H9 (cell line): ENCODE measurements at regions not wholly inside any gene's neighbourhood (a gene's known extent, or its start where the extent isn't known, plus 50 kb on each side); places are given as distances from the start of the nearest gene placed in this dataset.

Experiments used
- DNase-seq: peaks from one replicate; pipeline ENCODE4 v3.0.0-alpha.2; 2017
- H2AFZ ChIP-seq: one replicate; pipeline ENCODE4 v1.6.1; 2013; ENCODE audit warnings: mild to moderate bottlenecking, low read length, control low read depth, moderate library complexity
- H2AK5ac ChIP-seq: 2 replicates; pipeline ENCODE4 v1.6.1; 2013; ENCODE audit warnings: low read length, control low read depth, mixed read lengths; ENCODE audit not compliant: insufficient read length
- H2BK120ac ChIP-seq: one replicate; pipeline ENCODE4 v1.6.1; 2013; ENCODE audit warnings: low read depth, mild to moderate bottlenecking, low read length, control low read depth, inconsistent platforms; ENCODE audit not compliant: poor library complexity, severe bottlenecking
- H2BK12ac ChIP-seq: 2 replicates; pipeline ENCODE4 v1.6.1; 2013; ENCODE audit warnings: low read length, control low read depth, mixed read lengths, low read depth; ENCODE audit not compliant: insufficient read length
- H2BK15ac ChIP-seq: 2 replicates; pipeline ENCODE4 v1.6.1; 2013; ENCODE audit warnings: low read depth, low read length, control low read depth
- H2BK20ac ChIP-seq: one replicate; pipeline ENCODE4 v1.6.1; 2013; ENCODE audit warnings: low read depth, mild to moderate bottlenecking, low read length, control low read depth, inconsistent platforms; ENCODE audit not compliant: poor library complexity, severe bottlenecking
- H2BK5ac ChIP-seq: 2 replicates; pipeline ENCODE4 v1.6.1; 2013; ENCODE audit warnings: low read length, control low read depth, mixed read lengths; ENCODE audit not compliant: insufficient read length
- H3K14ac ChIP-seq: 2 replicates; pipeline ENCODE4 v1.6.1; 2013; ENCODE audit warnings: low read length, control low read depth; ENCODE audit not compliant: insufficient read depth
- H3K18ac ChIP-seq: 2 replicates; pipeline ENCODE4 v1.6.1; 2013; ENCODE audit warnings: low read depth, mild to moderate bottlenecking, mixed read lengths, low read length, control low read depth; ENCODE audit not compliant: insufficient read length
- H3K23ac ChIP-seq: 2 replicates; pipeline ENCODE4 v1.6.1; 2013; ENCODE audit warnings: low read length, control low read depth, mixed read lengths, low read depth; ENCODE audit not compliant: insufficient read length
- H3K23me2 ChIP-seq: 2 replicates; pipeline ENCODE4 v1.6.1; 2013; ENCODE audit warnings: low read depth, mild to moderate bottlenecking, mixed read lengths, low read length, control low read depth; ENCODE audit not compliant: insufficient read length, poor library complexity, severe bottlenecking
- H3K27ac ChIP-seq: 2 replicates; pipeline ENCODE4 v1.5.1; 2013; ENCODE audit warnings: low read length, control low read depth, mixed read lengths, low read depth; ENCODE audit not compliant: insufficient read length
- H3K27me3 ChIP-seq: 2 replicates; pipeline ENCODE4 v1.6.1; 2013; ENCODE audit warnings: low read length, control low read depth, inconsistent platforms; ENCODE audit not compliant: insufficient read depth
- H3K4ac ChIP-seq: 2 replicates; pipeline ENCODE4 v1.6.1; 2013; ENCODE audit warnings: low read depth, mild to moderate bottlenecking, control low read depth, inconsistent platforms, low read length, moderate library complexity
- H3K4me1 ChIP-seq: 2 replicates; pipeline ENCODE4 v1.6.1; 2013; ENCODE audit warnings: low read length, control low read depth, inconsistent platforms; ENCODE audit not compliant: insufficient read depth
- H3K4me2 ChIP-seq: 2 replicates; pipeline ENCODE4 v1.6.1; 2013; ENCODE audit warnings: low read length, control low read depth, mixed read lengths; ENCODE audit not compliant: insufficient read length, insufficient read depth
- H3K56ac ChIP-seq: 2 replicates; pipeline ENCODE4 v1.6.1; 2013; ENCODE audit warnings: low read depth, mild to moderate bottlenecking, mixed read lengths, low read length, control low read depth; ENCODE audit not compliant: insufficient read length
- H3K79me1 ChIP-seq: 2 replicates; pipeline ENCODE4 v1.6.1; 2013; ENCODE audit warnings: low read depth, mild to moderate bottlenecking, moderate library complexity, low read length, control low read depth, inconsistent platforms; ENCODE audit not compliant: insufficient read depth, poor library complexity, severe bottlenecking
- H3K79me2 ChIP-seq: 2 replicates; pipeline ENCODE4 v1.6.1; 2013; ENCODE audit warnings: low read length, control low read depth, inconsistent platforms; ENCODE audit not compliant: insufficient read depth
- H3K9ac ChIP-seq: 2 replicates; pipeline ENCODE4 v1.6.1; 2013; ENCODE audit warnings: low read length, control low read depth, mixed read lengths; ENCODE audit not compliant: insufficient read length; ENCODE audit errors: extremely low read depth
- H3K9me3 ChIP-seq: one replicate; pipeline ENCODE4 v1.6.1; 2013; ENCODE audit warnings: low read depth, low read length, inconsistent platforms; ENCODE audit not compliant: control insufficient read depth
- H3T11ph ChIP-seq: one replicate; pipeline ENCODE4 v1.6.1; 2013; ENCODE audit warnings: mild to moderate bottlenecking, low read length, control low read depth, inconsistent platforms
- H4K20me1 ChIP-seq: one replicate; pipeline ENCODE4 v1.6.1; 2013; ENCODE audit not compliant: control insufficient read depth, insufficient read length, insufficient read depth
- H4K5ac ChIP-seq: 2 replicates; pipeline ENCODE4 v1.6.1; 2013; ENCODE audit warnings: low read depth, mild to moderate bottlenecking, mixed read lengths, low read length, control low read depth; ENCODE audit not compliant: insufficient read length
- H4K8ac ChIP-seq: replicated peaks from 2 replicates; pipeline ENCODE4 v1.6.1; 2013; ENCODE audit warnings: low read length, control low read depth, mixed read lengths, low read depth; ENCODE audit not compliant: insufficient read length
- H4K91ac ChIP-seq: 2 replicates; pipeline ENCODE4 v1.6.1; 2013; ENCODE audit warnings: low read depth, mild to moderate bottlenecking, moderate library complexity, mixed read lengths, low read length, control low read depth; ENCODE audit not compliant: insufficient read length
- H3K27ac Mint-ChIP-seq, 3 experiments: 2 replicates in 2 of 3; 3 replicates in 1 of 3; pipeline ENCODE4 v1.8.0; 2020 to 2021; ENCODE audit warnings: mixed read lengths in 3 of 3, mild to moderate bottlenecking in 1 of 3, moderate library complexity in 1 of 3
- H3K27me3 Mint-ChIP-seq: 2 replicates; pipeline ENCODE4 v1.8.0; 2021; ENCODE audit warnings: low read depth, mild to moderate bottlenecking, moderate library complexity, mixed read lengths
- H3K36me3 Mint-ChIP-seq, 3 experiments: 2 replicates in 2 of 3; 3 replicates in 1 of 3; pipeline ENCODE4 v1.8.0; 2020 to 2021; ENCODE audit warnings: low read depth in 3 of 3, mixed read lengths in 3 of 3; ENCODE audit not compliant: insufficient read depth in 1 of 3
- H3K4me1 Mint-ChIP-seq, 2 experiments: 2 replicates each; pipeline ENCODE4 v1.8.0; 2020; ENCODE audit warnings: mixed read lengths in 2 of 2
- H3K4me3 Mint-ChIP-seq, 2 experiments: 2 replicates in 1 of 2; 3 replicates in 1 of 2; pipeline ENCODE4 v1.8.0; 2020 to 2021; ENCODE audit warnings: mild to moderate bottlenecking in 2 of 2, mixed read lengths in 2 of 2, moderate library complexity in 1 of 2
- H3K9me3 Mint-ChIP-seq, 2 experiments: 2 replicates in 1 of 2; 3 replicates in 1 of 2; pipeline ENCODE4 v1.8.0; 2020; ENCODE audit warnings: mild to moderate bottlenecking in 2 of 2, mixed read lengths in 2 of 2, moderate library complexity in 1 of 2
- CTCF ChIP-seq: fragments of 200-600 bp; sonication (generic); conservative IDR thresholded peaks from 3 replicates; pipeline ENCODE4 v1.8.0; 2021; ENCODE audit warnings: antibody characterized with exemption, mild to moderate bottlenecking
- WGBS: extraction: QIAGEN DNeasy Blood & Tissue Kit; methylation state at CpG from one replicate; pipeline ENCODE4 v1.1.7; 2013; ENCODE audit warnings: missing lambda C conversion rate, low lambda C conversion rate, mixed read lengths; ENCODE audit not compliant: insufficient read length; ENCODE audit errors: extremely low coverage; 5-methylcytosine and 5-hydroxymethylcytosine counted together

DNA sequence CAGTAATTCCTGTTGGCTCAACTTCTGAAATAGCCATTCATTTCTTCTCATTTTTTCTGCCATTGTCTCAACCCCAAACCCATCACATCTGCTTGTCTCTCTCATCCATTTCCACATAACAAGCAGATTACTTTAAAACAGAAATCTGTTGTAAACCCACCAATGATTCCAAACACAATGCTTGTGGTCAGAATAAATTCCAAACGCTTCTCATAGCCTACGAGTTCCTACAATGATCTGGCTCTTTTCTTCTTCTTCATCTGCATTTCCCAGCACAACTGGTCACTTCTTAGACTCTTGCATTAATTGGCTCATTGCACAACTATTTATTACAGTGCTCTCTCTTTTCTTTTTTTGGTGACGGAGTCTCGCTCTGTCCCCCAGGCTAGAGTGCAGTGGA lies 364.1 kb downstream of the GATA3 start:
- no peak overlapping the region for H3K27ac ChIP-seq
- no peaks in the 10 kb centered on the region for H3K36me3 Mint-ChIP-seq
- no peak overlapping the region for H2BK15ac ChIP-seq
- no peaks in the 10 kb centered on the region for H3K4me1 Mint-ChIP-seq
- H4K8ac ChIP-seq = no peak overlapping the region
- H3K27me3 ChIP-seq = no peaks in the 10 kb centered on the region
- no peak for TF ChIP-seq CTCF
- no peaks in the 10 kb centered on the region for H3K9me3 ChIP-seq
- H3K79me2 ChIP-seq = no peaks in the 10 kb centered on the region
- H3K4me1 ChIP-seq = no peaks in the 10 kb centered on the region
- H2BK5ac ChIP-seq = no peak overlapping the region
- H4K91ac ChIP-seq = no peak overlapping the region
- H2AK5ac ChIP-seq = no peak overlapping the region
- no peak overlapping the region for H2BK120ac ChIP-seq
- H4K20me1 ChIP-seq = no peaks in the 10 kb centered on the region
- H2BK20ac ChIP-seq = no peak overlapping the region
- peaks cover 3% of the 10 kb centered on the region for H3K23me2 ChIP-seq
- H4K5ac ChIP-seq = no peak overlapping the region
- no peak overlapping the region for H3K4me3 Mint-ChIP-seq
- no peak overlapping the region for H3K9ac ChIP-seq
- no peak overlapping the region for H3K14ac ChIP-seq
- H3K79me1 ChIP-seq = no peaks in the 10 kb centered on the region
- WGBS = no CpG with 5 or more reads among the region's 4 CpGs
- H2BK12ac ChIP-seq = no peak overlapping the region
- H3K23ac ChIP-seq = no peak overlapping the region
- no peak for DNase-seq
- no peak overlapping the region for H3K4me2 ChIP-seq
- no peak overlapping the region for H3K27ac Mint-ChIP-seq
- H3K18ac ChIP-seq = no peak overlapping the region
- no peaks in the 10 kb centered on the region for H3K27me3 Mint-ChIP-seq
- peaks cover 0 to 4% of the 10 kb centered on the region in 2 experiments; a peak in 1 of 5 replicates for H3K9me3 Mint-ChIP-seq
- no peak overlapping the region for H3K56ac ChIP-seq
- no peak overlapping the region for H3T11ph ChIP-seq
- no peak overlapping the region for H2AFZ ChIP-seq
- H3K4ac ChIP-seq = no peak overlapping the region
